ENCODE measurements at regions not wholly inside any gene's neighbourhood (a gene's known extent, or its start where the extent isn't known, plus 50 kb on each side); places are given as distances from the start of the nearest gene placed in this dataset.
"Not testable (repeated sequence)": the region's sequence is repeated elsewhere in the genome, so short reads cannot be mapped to it uniquely, and the experiment has no call there.

- DNase-seq = no peak
Observed at GRCh38 chr18:39454866-39455265, 1889.3 kb upstream of the CELF4 start.

- DNase-seq = no peak
Observed at GRCh38 chr18:39453882-39454281, 1888.3 kb upstream of the CELF4 start.

DNA sequence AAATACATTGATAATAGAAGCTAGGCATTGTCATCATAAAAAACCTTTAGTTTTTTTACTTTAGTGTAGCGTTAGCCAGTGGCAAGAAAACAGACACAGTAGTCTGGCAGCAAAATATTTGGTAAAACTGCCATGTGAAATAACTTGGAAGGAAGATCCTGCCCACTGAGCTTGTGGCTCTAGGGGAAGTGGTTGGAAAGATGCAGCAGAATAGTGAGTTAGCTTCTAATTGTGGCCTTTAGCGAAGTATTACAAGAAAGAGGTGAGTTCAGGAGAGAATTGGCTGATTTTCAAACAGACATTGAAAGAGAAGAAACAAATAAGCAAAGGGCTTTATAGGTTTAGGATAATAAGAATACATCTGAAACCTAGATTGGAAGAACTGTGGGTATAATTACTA, 1887.8 kb upstream of the CELF4 start:
- no peak for DNase-seq

- DNase-seq = no peak
Observed at GRCh38 chr18:39450958-39451357, 1885.4 kb upstream of the CELF4 start.

GRCh38 chr18:39449566-39449965, 1884.0 kb upstream of the CELF4 start:
- DNase-seq = no peak

DNA sequence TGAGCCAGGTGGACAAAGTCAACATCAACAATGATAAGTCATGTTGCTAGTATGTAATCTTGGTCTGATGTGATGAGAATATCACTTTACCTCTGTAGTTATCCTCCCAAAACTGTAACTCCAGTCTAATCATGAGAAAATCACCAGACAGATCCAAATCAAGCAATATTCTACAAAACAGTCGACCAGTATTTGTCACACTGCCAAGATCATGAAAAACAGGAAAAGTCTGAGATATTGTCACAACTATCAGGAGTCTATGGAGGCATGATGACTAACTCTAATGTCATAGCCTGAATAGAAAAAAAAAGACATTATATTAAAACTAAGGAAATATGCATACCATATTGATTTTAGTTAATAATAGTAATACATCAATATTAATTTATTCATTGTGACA, 1883.3 kb upstream of the CELF4 start:
- no peak for DNase-seq

- DNase-seq = not testable (repeated sequence)
Observed at GRCh38 chr18:39444957-39445356, 1879.4 kb upstream of the CELF4 start.

DNA sequence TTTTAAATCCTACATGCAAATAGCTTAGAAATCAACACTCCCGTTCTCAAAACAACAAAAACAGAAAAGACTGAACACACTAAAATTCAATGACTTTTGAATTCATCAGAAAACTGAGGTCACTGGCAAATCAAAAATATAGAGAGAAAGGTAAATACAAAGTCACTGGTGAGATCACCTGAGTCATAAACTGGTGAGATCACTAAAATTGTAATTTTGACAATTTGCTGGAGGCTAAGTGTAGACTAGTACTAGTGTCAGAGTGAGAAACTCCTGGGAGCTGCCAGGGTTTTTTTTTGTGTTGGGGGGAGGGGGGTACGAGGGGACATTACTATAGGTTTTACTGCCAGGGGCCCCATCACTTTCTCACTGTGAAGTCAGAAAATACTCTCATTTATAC, 1876.0 kb upstream of the CELF4 start:
- DNase-seq = no peak

GRCh38 chr18:39435996-39436395, 1870.4 kb upstream of the CELF4 start:
- no peak for DNase-seq

DNA sequence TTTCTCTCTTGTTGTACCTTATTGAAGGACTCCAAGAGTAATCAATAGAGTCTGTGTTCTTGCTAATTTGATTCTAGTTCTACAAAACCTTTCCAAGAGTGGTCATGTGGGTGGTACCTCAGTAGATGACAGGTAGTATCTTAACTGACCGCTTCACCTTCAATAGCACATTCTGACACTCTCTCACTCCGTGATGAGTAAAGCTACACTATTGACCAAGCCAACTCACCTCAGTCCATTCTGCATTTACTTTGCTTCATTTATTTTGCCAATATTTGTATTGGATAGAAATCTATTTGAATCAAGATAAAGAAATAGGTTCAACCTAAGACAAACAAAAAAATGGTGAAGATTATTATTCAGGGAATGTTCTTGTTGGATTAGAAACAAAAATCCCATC, 1869.6 kb upstream of the CELF4 start:
- DNase-seq = no peak

GRCh38 chr18:39434223-39434920, 1868.8 kb upstream of the CELF4 start:
- DNase-seq = no peak

- no peak for DNase-seq
Observed at GRCh38 chr18:39425172-39425850, 1859.7 kb upstream of the CELF4 start.

GRCh38 chr18:39424261-39424660, 1858.7 kb upstream of the CELF4 start:
- DNase-seq = no peak

GRCh38 chr18:39421276-39421675, 1855.7 kb upstream of the CELF4 start:
- no peak for DNase-seq

- DNase-seq = no peak
Observed at GRCh38 chr18:39419315-39419714, 1853.7 kb upstream of the CELF4 start.

- no peak for DNase-seq
Observed at GRCh38 chr18:39415471-39415870, 1849.9 kb upstream of the CELF4 start.

DNA sequence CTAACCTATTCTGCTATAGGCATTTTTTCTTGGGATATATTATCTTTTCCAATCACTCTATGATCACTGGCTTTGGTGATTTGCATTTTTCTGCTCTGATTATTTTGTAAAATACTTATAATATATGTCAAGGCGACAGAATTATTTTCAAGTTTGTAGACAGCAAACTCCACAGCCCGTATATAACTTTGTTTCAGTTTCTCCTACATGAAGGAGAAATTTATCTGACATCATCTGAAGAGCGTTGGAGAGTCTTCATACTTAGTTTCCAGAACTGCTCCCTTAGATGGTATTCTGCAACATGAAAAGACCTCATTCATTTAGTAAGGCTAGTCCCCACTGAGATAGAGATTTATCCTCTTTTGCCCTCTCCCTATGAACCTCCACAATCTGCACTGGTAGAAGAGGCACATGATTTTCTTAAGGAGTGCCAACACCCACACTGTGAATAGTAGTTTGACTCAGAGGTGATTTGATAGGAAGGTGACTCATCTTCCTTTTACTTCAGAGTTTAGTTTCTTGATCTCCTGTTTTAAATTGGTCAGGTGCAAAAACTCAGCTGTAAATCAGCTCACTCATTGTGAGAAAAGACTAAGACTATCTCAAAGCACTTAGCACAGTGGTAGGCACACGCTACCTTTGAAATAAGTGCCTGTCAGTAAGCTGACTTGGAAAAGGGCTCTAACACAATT, 1848.6 kb upstream of the CELF4 start:
- no peak for DNase-seq

DNA sequence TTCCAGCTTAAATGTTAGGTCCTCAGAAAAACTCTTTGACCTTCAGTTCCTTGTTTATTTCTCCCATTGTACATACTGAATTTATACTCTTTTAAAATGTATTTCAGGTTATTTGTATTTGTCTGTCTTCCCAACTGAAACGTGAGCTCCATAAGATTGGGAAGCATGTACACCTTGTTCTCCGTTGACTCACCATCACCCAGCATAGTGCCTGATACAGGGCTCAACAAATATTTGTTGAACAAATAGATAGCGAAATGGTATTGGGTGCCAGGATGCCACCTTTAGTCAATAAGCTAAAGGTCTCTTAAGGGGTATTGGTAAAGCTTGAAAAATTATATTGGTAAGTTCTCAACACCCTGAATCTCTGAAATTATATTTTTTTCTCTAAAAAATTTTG, 1841.3 kb upstream of the CELF4 start:
- no peak for DNase-seq

DNA sequence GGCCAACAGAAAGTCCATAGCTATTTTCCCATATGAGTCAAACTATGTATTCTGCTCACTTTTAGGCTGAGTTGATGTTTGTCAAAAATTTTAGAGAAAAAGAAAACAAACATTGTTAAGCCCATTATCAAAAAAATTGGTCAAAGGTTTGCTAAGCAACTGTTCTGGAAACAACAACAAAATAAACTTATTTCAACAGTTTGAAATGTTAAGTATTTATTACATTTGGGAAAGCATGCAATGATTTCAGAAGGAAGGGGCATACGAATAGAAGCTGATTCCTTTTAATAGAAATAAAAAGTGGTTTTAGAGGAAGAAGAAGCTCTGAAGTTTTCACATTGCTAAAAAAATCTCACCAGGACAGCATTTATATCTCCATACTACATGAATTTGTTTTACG, 1837.5 kb upstream of the CELF4 start:
- DNase-seq = no peak

DNA sequence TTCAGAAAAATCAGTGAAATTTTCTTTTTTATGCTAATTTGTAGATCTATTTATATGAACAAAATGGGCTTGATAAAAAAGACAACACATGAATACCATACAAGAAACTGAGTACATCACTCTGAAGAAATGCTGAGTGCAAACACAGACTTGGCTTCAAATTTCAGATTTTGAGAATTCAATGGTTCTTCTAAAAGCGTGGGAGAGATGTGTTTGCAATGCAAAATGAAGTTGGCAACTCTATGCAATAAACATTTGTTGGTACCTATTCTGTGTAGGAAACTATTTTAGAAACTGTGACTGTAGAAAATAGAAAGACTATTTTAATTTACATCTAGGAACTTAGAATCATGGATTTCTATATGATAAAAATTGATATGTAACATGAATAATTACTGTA, 1834.1 kb upstream of the CELF4 start:
- no peak for DNase-seq

- no peak for DNase-seq
Observed at GRCh38 chr18:39396168-39396567, 1830.6 kb upstream of the CELF4 start.

DNA sequence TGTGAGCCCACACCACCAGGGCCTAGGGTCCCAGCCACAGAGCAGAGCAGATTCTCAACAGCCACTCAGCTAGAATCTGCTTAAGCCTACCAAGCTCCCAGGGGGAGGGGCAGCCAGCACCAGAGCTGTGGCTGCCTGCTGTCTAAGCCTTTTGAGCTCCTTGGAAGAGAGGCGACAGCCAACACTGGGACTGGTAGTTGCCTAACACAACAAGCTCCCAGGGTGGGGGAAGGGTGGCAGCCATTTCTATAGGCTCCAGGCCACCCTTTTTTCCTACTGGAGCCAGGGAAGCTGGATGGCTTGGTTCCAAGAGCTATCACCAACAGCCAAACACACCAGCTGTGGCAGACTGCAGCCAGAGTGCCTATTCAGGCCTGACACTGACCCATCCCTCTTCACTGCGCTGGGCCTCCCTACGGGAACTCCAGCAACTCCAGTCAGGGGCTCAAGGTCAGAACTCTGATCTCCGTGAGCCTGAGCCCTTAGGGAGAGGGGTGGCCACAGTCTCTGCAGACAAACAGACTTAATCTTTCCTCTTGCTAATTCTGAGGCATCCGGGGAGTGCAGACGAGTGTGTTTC, 1824.3 kb upstream of the CELF4 start:
- no peak for DNase-seq

DNA sequence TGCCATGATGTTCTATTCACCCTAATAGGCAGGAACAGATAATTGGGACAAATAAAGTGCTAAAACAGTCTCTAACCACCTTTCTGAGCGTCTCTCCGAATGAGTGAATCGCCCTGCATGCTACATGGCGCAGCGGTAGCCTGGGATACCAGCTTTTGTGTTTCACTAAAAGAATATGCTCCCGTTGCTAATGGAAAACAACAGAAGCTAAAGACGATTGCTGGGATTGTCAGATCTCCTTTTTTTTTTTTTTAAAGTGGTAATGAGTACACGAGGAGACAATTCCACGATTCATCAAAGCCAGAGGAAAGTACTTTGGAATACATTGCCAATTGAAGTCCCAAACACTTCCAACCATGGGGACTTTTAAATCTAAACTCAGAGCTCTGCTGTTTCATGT, 1815.3 kb upstream of the CELF4 start:
- DNase-seq = no peak

DNA sequence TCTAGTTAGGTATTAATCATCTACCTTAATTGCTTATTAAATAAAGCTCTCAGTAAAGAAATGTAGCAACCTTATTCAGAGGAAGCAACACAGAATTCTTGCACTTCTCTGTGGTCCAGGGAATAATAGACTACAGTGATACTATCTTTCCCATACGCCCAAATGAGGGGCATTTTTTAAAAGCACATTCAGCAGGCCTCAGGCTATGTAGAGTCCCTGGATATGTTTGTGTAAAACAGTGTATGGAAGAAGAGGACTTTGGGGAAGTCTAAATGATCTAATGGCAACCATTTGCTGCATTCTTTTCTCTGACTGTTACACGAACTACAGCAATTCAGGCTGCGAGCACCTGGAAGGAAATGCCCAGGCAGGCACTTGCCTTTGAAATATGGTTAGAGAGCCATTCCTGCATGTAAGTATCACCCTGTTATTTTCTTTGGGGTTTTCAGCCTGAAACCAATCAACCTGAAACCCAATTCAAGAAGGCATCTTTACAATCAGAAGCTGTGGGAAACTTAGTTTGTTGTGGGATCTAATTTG, 1814.7 kb upstream of the CELF4 start:
- DNase-seq = no peak
